K562 (cell line): ENCODE measurements at regions not wholly inside any gene's neighbourhood (a gene's known extent, or its start where the extent isn't known, plus 50 kb on each side); places are given as distances from the start of the nearest gene placed in this dataset.

Experiments
- ATAC-seq: fragments of 200-7000 bp; cut with Tn5 transposase; 3 replicates; pipeline ENCODE4 v1.9.1; 2020; ENCODE audit warnings: moderate library complexity
- BruUV-seq: library from RNA; stranded (reverse); fragments of 400-500 nt; replicated peaks from 2 replicates; lab custom pipeline; 2021; lab: Mats Ljungman, UMichigan
- CTCF ChIA-PET: fragments of 300-600 bp; formaldehyde crosslinking; extraction: SDS; loops from one replicate; lab custom pipeline; 2021; ENCODE audit warnings: low intra/inter-chr PET ratio; lab: Yijun Ruan, JAX
- POLR2A ChIA-PET: fragments of 300-600, 350-650 bp; sonication (Branson Sonifier 250); formaldehyde crosslinking; extraction: SDS; loops from one replicate; lab custom pipeline; 2021; ENCODE audit warnings: antibody characterized with exemption, inconsistent platforms; lab: Yijun Ruan, JAX
- DNase-seq, 4 experiments: peaks; one replicate each; pipeline versions ENCODE4 v3.0.0 to v3.0.0-alpha.2; 2011 to 2018; ENCODE audit warnings: low spot score in 3 of 4, mixed read lengths in 3 of 4; ENCODE audit errors: extremely low read depth in 1 of 4
- FAIRE-seq: peaks from 2 replicates; lab custom pipeline; 2011; peaks lifted over from hg19 to GRCh38; lab: Jason Lieb, UNC
- H2AFZ ChIP-seq: 2 replicates; pipeline ENCODE4 v1.6.0; 2011; ENCODE audit warnings: low read depth, low read length, control low read depth, inconsistent platforms
- H3K27ac ChIP-seq: fragments of 200-600 bp; 3 replicates; pipeline ENCODE4 v1.8.0; 2011; ENCODE audit warnings: low read depth, mild to moderate bottlenecking, control low read depth, inconsistent platforms, low read length, moderate library complexity, mixed read lengths; ENCODE audit errors: extremely low read depth
- H3K27me3 ChIP-seq, 2 experiments: fragments of 300-600 bp in 1 of 2; 2 replicates in 1 of 2; 3 replicates in 1 of 2; pipeline versions ENCODE4 v1.6.0 to v1.8.0; 2011; ENCODE audit warnings: inconsistent platforms in 2 of 2, low read length in 2 of 2, mild to moderate bottlenecking in 1 of 2, mixed read lengths in 1 of 2, moderate library complexity in 1 of 2; ENCODE audit not compliant: control insufficient read depth in 2 of 2, insufficient read depth in 2 of 2
- H3K36me3 ChIP-seq: fragments of 300-600 bp; 3 replicates; pipeline ENCODE4 v1.8.0; 2011; ENCODE audit warnings: mild to moderate bottlenecking, low read length, inconsistent platforms; ENCODE audit not compliant: control insufficient read depth, insufficient read depth
- H3K4me1 ChIP-seq, 2 experiments: fragments of 200-600 bp in 1 of 2; replicated peaks in 1 of 2; 2 replicates in 1 of 2; 3 replicates in 1 of 2; pipeline versions ENCODE4 v1.5.1 to v1.8.0; 2011; ENCODE audit warnings: inconsistent platforms in 2 of 2, low read length in 2 of 2, mild to moderate bottlenecking in 1 of 2, mixed read lengths in 1 of 2, moderate library complexity in 1 of 2; ENCODE audit not compliant: control insufficient read depth in 2 of 2, insufficient read depth in 2 of 2
- H3K4me2 ChIP-seq: 2 replicates; pipeline ENCODE4 v1.6.1; 2011; ENCODE audit warnings: low read length, control low read depth, inconsistent platforms, mixed read lengths; ENCODE audit not compliant: insufficient read depth
- H3K4me3 ChIP-seq: fragments of 200-600 bp; sonication (generic), shearing (Covaris generic); 2 replicates; pipeline ENCODE4 v1.5.1; 2016; ENCODE audit warnings: control low read depth, inconsistent platforms
- H3K79me2 ChIP-seq: fragments of 200-600 bp; 3 replicates; pipeline ENCODE4 v1.8.0; 2011; ENCODE audit warnings: low read length, inconsistent platforms; ENCODE audit not compliant: control insufficient read depth, insufficient read depth
- H3K9ac ChIP-seq, 2 experiments: 2 replicates each; pipeline versions ENCODE4 v1.6.0 to v1.6.1; 2011; ENCODE audit warnings: low read depth in 2 of 2, low read length in 2 of 2, control low read depth in 1 of 2, inconsistent platforms in 1 of 2, mild to moderate bottlenecking in 1 of 2, mixed read lengths in 1 of 2; ENCODE audit not compliant: insufficient read depth in 1 of 2
- H3K9me1 ChIP-seq: one replicate; pipeline ENCODE4 v1.6.0; 2011; ENCODE audit warnings: inconsistent platforms, mild to moderate bottlenecking, low read length, moderate library complexity; ENCODE audit not compliant: control insufficient read depth, insufficient read depth
- H3K9me3 ChIP-seq: replicated peaks from 2 replicates; pipeline ENCODE4 v1.5.1; 2011; ENCODE audit warnings: low read depth, low read length, inconsistent platforms; ENCODE audit not compliant: control insufficient read depth, insufficient read depth
- H4K20me1 ChIP-seq: replicated peaks from 2 replicates; pipeline ENCODE4 v1.6.1; 2011; ENCODE audit warnings: low read length, inconsistent platforms, mixed read lengths; ENCODE audit not compliant: control insufficient read depth, insufficient read depth
- BRD9 ChIP-seq: fragments of 450-650 bp; IDR thresholded peaks from 2 replicates; pipeline ENCODE4 v1.6.1; 2018; ENCODE audit warnings: low read depth; ENCODE audit not compliant: partially characterized antibody
- CLOCK ChIP-seq: fragments of 250-450 bp; sonication (Bioruptor Pico); IDR thresholded peaks from 2 replicates; pipeline ENCODE4 v1.4.0; 2020; ENCODE audit warnings: mild to moderate bottlenecking, moderate library complexity, borderline replicate concordance
- CREB3 ChIP-seq: fragments of 450-650 bp; conservative IDR thresholded peaks from 2 replicates; pipeline ENCODE4 v1.6.1; 2016; ENCODE audit warnings: missing genetic modification characterization, low read depth, mild to moderate bottlenecking, missing compliant biosample characterization, moderate library complexity
- FOXJ3 ChIP-seq: sonication (generic); formaldehyde crosslinking; IDR thresholded peaks from 2 replicates; pipeline ENCODE4 v1.4.0; 2020; ENCODE audit warnings: mild to moderate bottlenecking, missing genetic modification reagents
- GATAD2B ChIP-seq: fragments of 450-650 bp; IDR thresholded peaks from 2 replicates; pipeline ENCODE4 v1.6.1; 2017; ENCODE audit warnings: mild to moderate bottlenecking, borderline replicate concordance
- GTF2F1 ChIP-seq: IDR thresholded peaks from 2 replicates; pipeline ENCODE4 v1.6.1; 2011; ENCODE audit warnings: low read depth, low read length, improper control_type of control experiment
- HIVEP1 ChIP-seq: fragments of 250-450 bp; sonication (Bioruptor Pico); IDR thresholded peaks from 2 replicates; pipeline ENCODE4 v1.4.0; 2020; ENCODE audit warnings: mild to moderate bottlenecking
- MCM2 ChIP-seq: fragments of 450-650 bp; IDR thresholded peaks from 2 replicates; pipeline ENCODE4 v1.6.1; 2017; ENCODE audit warnings: low read depth, mild to moderate bottlenecking
- MLLT1 ChIP-seq, 2 experiments: fragments of 450-650 bp; IDR thresholded peaks; 2 replicates each; pipeline ENCODE4 v1.6.1; 2016
- SMARCC2 ChIP-seq: fragments of 450-650 bp; IDR thresholded peaks from 2 replicates; pipeline ENCODE4 v1.6.1; 2017; ENCODE audit warnings: antibody characterized with exemption, moderate library complexity, mild to moderate bottlenecking, low read depth
- TGIF2 ChIP-seq: sonication (generic); formaldehyde crosslinking; IDR thresholded peaks from 2 replicates; pipeline ENCODE4 v1.8.1; 2022; ENCODE audit warnings: mild to moderate bottlenecking, missing genetic modification reagents, moderate library complexity
- TRIM24 ChIP-seq, 2 experiments: fragments of 450-650 bp; IDR thresholded peaks; 2 replicates each; pipeline ENCODE4 v1.6.1; 2016
- U2AF1 ChIP-seq: fragments of 200-400 bp; formaldehyde crosslinking; optimal IDR thresholded peaks from 2 replicates; pipeline ENCODE3; 2017; ENCODE audit warnings: mild to moderate bottlenecking, low read depth, low read length, moderate library complexity
- ZNF780A ChIP-seq: fragments of 250-450 bp; sonication (Bioruptor Pico); IDR thresholded peaks from 2 replicates; pipeline ENCODE4 v1.5.0; 2021; ENCODE audit warnings: mild to moderate bottlenecking
- WGBS: fragments of 100-300 bp; shearing (Covaris generic); methylation state at CpG from one replicate; pipeline ENCODE4 v1.1.6; 2016; ENCODE audit warnings: low coverage, mixed read lengths; ENCODE audit not compliant: insufficient coverage; ENCODE audit errors: missing lambda C conversion rate; 5-methylcytosine and 5-hydroxymethylcytosine counted together
- in situ Hi-C: fragments of 300-500 bp; cut with MboI; formaldehyde crosslinking; loops from 4 replicates; pipeline ENCODE4 v1.15.0; 2018; ENCODE audit warnings: inconsistent platforms, mixed read lengths
- intact Hi-C: fragments of 100-400 bp; cut with micrococcal nuclease; formaldehyde crosslinking; loops from 2 replicates; pipeline ENCODE4 v1.14.2; 2022
- TF ChIP-seq, protein P1 (sequence below): fragments of 450-650 bp; IDR thresholded peaks from 2 replicates; pipeline ENCODE4 v1.6.1; 2016; ENCODE audit warnings: mild to moderate bottlenecking
- TF ChIP-seq, protein P2 (sequence below): sonication (generic); formaldehyde crosslinking; IDR thresholded peaks from 2 replicates; pipeline ENCODE4 v1.8.1; 2023; ENCODE audit warnings: mild to moderate bottlenecking, missing genetic modification reagents

- intact Hi-C loops (no loop called here), in situ Hi-C loops (no loop called here)
- 0% methylated on average over 1 of the region's 1 CpG for WGBS
- no TSS peak for BruUV-seq
- ATAC-seq: no peak
- no peak for DNase-seq
- Histone ChIP-seq H3K4me2 (no peak overlapping the region), H3K27ac (no peak overlapping the region), H3K4me3 (no peak overlapping the region), H3K36me3 (no peaks in the 10 kb centered on the region), H3K9me3 (no peaks in the 10 kb centered on the region), H3K9me1 (no peaks in the 10 kb centered on the region), H3K4me1 (no peaks in the 10 kb centered on the region), H2AFZ (no peak overlapping the region), H3K9ac (no peak overlapping the region), H3K79me2 (no peaks in the 10 kb centered on the region), H4K20me1 (no peaks in the 10 kb centered on the region), H3K27me3 (no peaks in the 10 kb centered on the region)
- ChIA-PET POLR2A (no interaction called here), CTCF (no interaction called here)
- FAIRE-seq: no peak
- TF ChIP-seq, protein P1, sequence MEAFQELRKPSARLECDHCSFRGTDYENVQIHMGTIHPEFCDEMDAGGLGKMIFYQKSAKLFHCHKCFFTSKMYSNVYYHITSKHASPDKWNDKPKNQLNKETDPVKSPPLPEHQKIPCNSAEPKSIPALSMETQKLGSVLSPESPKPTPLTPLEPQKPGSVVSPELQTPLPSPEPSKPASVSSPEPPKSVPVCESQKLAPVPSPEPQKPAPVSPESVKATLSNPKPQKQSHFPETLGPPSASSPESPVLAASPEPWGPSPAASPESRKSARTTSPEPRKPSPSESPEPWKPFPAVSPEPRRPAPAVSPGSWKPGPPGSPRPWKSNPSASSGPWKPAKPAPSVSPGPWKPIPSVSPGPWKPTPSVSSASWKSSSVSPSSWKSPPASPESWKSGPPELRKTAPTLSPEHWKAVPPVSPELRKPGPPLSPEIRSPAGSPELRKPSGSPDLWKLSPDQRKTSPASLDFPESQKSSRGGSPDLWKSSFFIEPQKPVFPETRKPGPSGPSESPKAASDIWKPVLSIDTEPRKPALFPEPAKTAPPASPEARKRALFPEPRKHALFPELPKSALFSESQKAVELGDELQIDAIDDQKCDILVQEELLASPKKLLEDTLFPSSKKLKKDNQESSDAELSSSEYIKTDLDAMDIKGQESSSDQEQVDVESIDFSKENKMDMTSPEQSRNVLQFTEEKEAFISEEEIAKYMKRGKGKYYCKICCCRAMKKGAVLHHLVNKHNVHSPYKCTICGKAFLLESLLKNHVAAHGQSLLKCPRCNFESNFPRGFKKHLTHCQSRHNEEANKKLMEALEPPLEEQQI: no peak
- no peak for TF ChIP-seq BRD9
- TF ChIP-seq GATAD2B: no peak
- TF ChIP-seq U2AF1: no peak
- TF ChIP-seq TGIF2 (CRISPR knock-in tag): no peak
- no peak for TF ChIP-seq SMARCC2
- no peak for TF ChIP-seq TRIM24 (IDR thresholded peaks at IDR 0.05)
- TF ChIP-seq FOXJ3: no peak
- no peak for TF ChIP-seq MLLT1 (IDR thresholded peaks at IDR 0.05)
- TF ChIP-seq CLOCK (CRISPR knock-in tag): no peak
- no peak for TF ChIP-seq HIVEP1 (CRISPR knock-in tag)
- no peak for TF ChIP-seq MCM2
- TF ChIP-seq, protein P2, sequence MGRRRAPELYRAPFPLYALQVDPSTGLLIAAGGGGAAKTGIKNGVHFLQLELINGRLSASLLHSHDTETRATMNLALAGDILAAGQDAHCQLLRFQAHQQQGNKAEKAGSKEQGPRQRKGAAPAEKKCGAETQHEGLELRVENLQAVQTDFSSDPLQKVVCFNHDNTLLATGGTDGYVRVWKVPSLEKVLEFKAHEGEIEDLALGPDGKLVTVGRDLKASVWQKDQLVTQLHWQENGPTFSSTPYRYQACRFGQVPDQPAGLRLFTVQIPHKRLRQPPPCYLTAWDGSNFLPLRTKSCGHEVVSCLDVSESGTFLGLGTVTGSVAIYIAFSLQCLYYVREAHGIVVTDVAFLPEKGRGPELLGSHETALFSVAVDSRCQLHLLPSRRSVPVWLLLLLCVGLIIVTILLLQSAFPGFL (CRISPR knock-in tag): no peak
- TF ChIP-seq CREB3: no peak
- TF ChIP-seq ZNF780A (CRISPR knock-in tag): no peak
- TF ChIP-seq GTF2F1: no peak
Observed at GRCh38 chr1:72341661-72342060, 59.3 kb upstream of the NEGR1 start.
